ENCODE measurements at regions not wholly inside any gene's neighbourhood (a gene's known extent, or its start where the extent isn't known, plus 50 kb on each side); places are given as distances from the start of the nearest gene placed in this dataset.

GRCh38 chr2:36253086-36253485, 102.5 kb upstream of the CRIM1 start:
- H3K4me1 ChIP-seq (ENCODE audit: low read length) = no peaks in the 10 kb centered on the region
- no peak overlapping the region for H3K27ac ChIP-seq (ENCODE audit: low read length)
- TF ChIP-seq CTCF (IDR thresholded peaks at IDR 0.05; ENCODE audit: low read depth, low read length) = no peak
- TF ChIP-seq EZH2phosphoT487 (IDR thresholded peaks at IDR 0.05; ENCODE audit: low read depth) = no peak
- H3K36me3 ChIP-seq (replicated peaks; ENCODE audit: low read depth, low read length) = no peaks in the 10 kb centered on the region
- H2AFZ ChIP-seq (ENCODE audit: low read depth, low read length) = no peak overlapping the region
- H3K79me2 ChIP-seq (ENCODE audit: low read length) = no peaks in the 10 kb centered on the region
- no peak overlapping the region for H3K4me3 ChIP-seq (ENCODE audit: low read length)
- no peak overlapping the region for H3K4me2 ChIP-seq (ENCODE audit: low read length)
- H3K9ac ChIP-seq (ENCODE audit: low read length) = no peak overlapping the region
- H4K20me1 ChIP-seq (ENCODE audit: insufficient read depth, low read length) = no peaks in the 10 kb centered on the region
- no peaks in the 10 kb centered on the region for H3K27me3 ChIP-seq (ENCODE audit: low read depth, low read length)
- H3K9me3 ChIP-seq (ENCODE audit: insufficient read depth, low read length) = no peaks in the 10 kb centered on the region

- H3K79me2 ChIP-seq (ENCODE audit: low read length) = no peaks in the 10 kb centered on the region
- TF ChIP-seq CTCF (IDR thresholded peaks at IDR 0.05; ENCODE audit: low read depth, low read length) (no peak), EZH2phosphoT487 (IDR thresholded peaks at IDR 0.05; ENCODE audit: low read depth) (no peak)
- no peaks in the 10 kb centered on the region for H3K9me3 ChIP-seq (ENCODE audit: insufficient read depth, low read length)
- no peak overlapping the region for H3K9ac ChIP-seq (ENCODE audit: low read length)
- H3K4me2 ChIP-seq (ENCODE audit: low read length) = no peak overlapping the region
- no peak overlapping the region for H3K27ac ChIP-seq (ENCODE audit: low read length)
- H3K36me3 ChIP-seq (replicated peaks; ENCODE audit: low read depth, low read length) = no peaks in the 10 kb centered on the region
- no peak overlapping the region for H3K4me3 ChIP-seq (ENCODE audit: low read length)
- H3K27me3 ChIP-seq (ENCODE audit: low read depth, low read length) = no peaks in the 10 kb centered on the region
- no peak overlapping the region for H2AFZ ChIP-seq (ENCODE audit: low read depth, low read length)
- no peaks in the 10 kb centered on the region for H3K4me1 ChIP-seq (ENCODE audit: low read length)
- no peaks in the 10 kb centered on the region for H4K20me1 ChIP-seq (ENCODE audit: insufficient read depth, low read length)
Observed at GRCh38 chr2:36246320-36246990, 109.1 kb upstream of the CRIM1 start.

GRCh38 chr2:36245651-36246050, 109.9 kb upstream of the CRIM1 start:
- Histone ChIP-seq H2AFZ (ENCODE audit: low read depth, low read length) (no peak overlapping the region), H3K36me3 (replicated peaks; ENCODE audit: low read depth, low read length) (no peaks in the 10 kb centered on the region), H3K9ac (ENCODE audit: low read length) (no peak overlapping the region), H3K79me2 (ENCODE audit: low read length) (no peaks in the 10 kb centered on the region), H4K20me1 (ENCODE audit: insufficient read depth, low read length) (no peaks in the 10 kb centered on the region), H3K27ac (ENCODE audit: low read length) (no peak overlapping the region), H3K4me3 (ENCODE audit: low read length) (no peak overlapping the region), H3K27me3 (ENCODE audit: low read depth, low read length) (no peaks in the 10 kb centered on the region), H3K9me3 (ENCODE audit: insufficient read depth, low read length) (no peaks in the 10 kb centered on the region), H3K4me2 (ENCODE audit: low read length) (no peak overlapping the region), H3K4me1 (ENCODE audit: low read length) (no peaks in the 10 kb centered on the region)
- no peak for TF ChIP-seq EZH2phosphoT487 (IDR thresholded peaks at IDR 0.05; ENCODE audit: low read depth)
- no peak for TF ChIP-seq CTCF (IDR thresholded peaks at IDR 0.05; ENCODE audit: low read depth, low read length)

- Histone ChIP-seq H3K79me2 (ENCODE audit: low read length) (no peaks in the 10 kb centered on the region), H3K4me1 (ENCODE audit: low read length) (no peaks in the 10 kb centered on the region), H3K4me2 (ENCODE audit: low read length) (no peak overlapping the region), H3K9ac (ENCODE audit: low read length) (no peak overlapping the region), H3K9me3 (ENCODE audit: insufficient read depth, low read length) (no peaks in the 10 kb centered on the region), H3K27me3 (ENCODE audit: low read depth, low read length) (no peaks in the 10 kb centered on the region), H3K4me3 (ENCODE audit: low read length) (no peak overlapping the region), H3K36me3 (replicated peaks; ENCODE audit: low read depth, low read length) (no peaks in the 10 kb centered on the region), H3K27ac (ENCODE audit: low read length) (no peak overlapping the region), H4K20me1 (ENCODE audit: insufficient read depth, low read length) (no peaks in the 10 kb centered on the region), H2AFZ (ENCODE audit: low read depth, low read length) (no peak overlapping the region)
- TF ChIP-seq CTCF (IDR thresholded peaks at IDR 0.05; ENCODE audit: low read depth, low read length) = no peak
- TF ChIP-seq EZH2phosphoT487 (IDR thresholded peaks at IDR 0.05; ENCODE audit: low read depth) = no peak
Observed at GRCh38 chr2:36238106-36238505, 117.5 kb upstream of the CRIM1 start.

Data from OCI-LY3 (cell line).